ENCODE measurements at regions not wholly inside any gene's neighbourhood (a gene's known extent, or its start where the extent isn't known, plus 50 kb on each side); places are given as distances from the start of the nearest gene placed in this dataset.

DNA sequence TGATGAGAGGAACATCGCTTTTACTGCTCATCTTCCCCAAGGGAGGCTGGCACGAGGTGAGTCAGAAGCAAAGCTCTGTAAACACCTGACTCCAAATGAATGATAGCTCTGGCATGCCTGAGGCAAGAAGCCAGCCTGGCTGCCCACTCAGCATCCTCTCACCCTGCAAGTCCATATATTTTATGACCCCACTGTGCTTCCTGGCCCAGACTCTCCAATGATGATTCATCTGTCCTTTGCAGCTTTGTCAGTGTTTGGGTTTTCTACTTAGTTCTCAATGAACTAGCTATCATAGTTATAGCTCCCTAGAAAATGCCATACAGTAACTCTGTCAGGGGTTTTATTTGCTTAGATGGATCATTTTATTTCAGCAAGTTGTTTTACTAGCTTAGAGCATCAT, 52.1 kb upstream of the FSTL4 start:
- BruUV-seq (replicated peaks) = no TSS peak
- no peak overlapping the region for H3K4me2 ChIP-seq (ENCODE audit: control insufficient read depth, insufficient read depth)
- H3K4me3 ChIP-seq = no peak overlapping the region
- TF ChIP-seq NFYA (IDR thresholded peaks at IDR 0.05; ENCODE audit: borderline replicate concordance, low read depth, low read length) (no peak), FOS (IDR thresholded peaks at IDR 0.05; ENCODE audit: borderline replicate concordance, extremely low read depth, insufficient read length) (no peak), NFIC (IDR thresholded peaks at IDR 0.05; ENCODE audit: low read depth, low read length) (no peak)
- no peaks in the 10 kb centered on the region for H3K4me1 ChIP-seq (ENCODE audit: control insufficient read depth, insufficient read depth, low read length)
- H3K9me3 ChIP-seq (replicated peaks; ENCODE audit: control insufficient read depth, insufficient read depth, low read length) = no peaks in the 10 kb centered on the region
- WGBS (ENCODE audit: insufficient coverage, insufficient replicate concordance, low lambda C conversion rate, missing lambda C conversion rate) = 13% methylated on average over 2 of the region's 2 CpGs
- H3K27ac ChIP-seq (ENCODE audit: control insufficient read depth, insufficient read depth) = no peak overlapping the region
- H3K9ac ChIP-seq (ENCODE audit: control insufficient read depth, insufficient read depth, low read length) = no peak overlapping the region
- ChIA-PET POLR2A (no interaction called here), CTCF (no interaction called here), SMC1A (ENCODE audit: uncharacterized antibody, unreplicated experiment) (interaction anchor here (1.1 kb wide), 1 partner anchor 9 kb away, joined by 3 read pairs; no protein-coding TSS in a partner anchor), RAD21 (ENCODE audit: unreplicated experiment) (interaction anchor here (0.9 kb wide), 1 partner anchor 205 kb away, joined by 3 read pairs; no protein-coding TSS in a partner anchor)
- H3K79me2 ChIP-seq (ENCODE audit: control insufficient read depth, insufficient read depth, low read length) = no peaks in the 10 kb centered on the region
- no peaks in the 10 kb centered on the region for H3K36me3 ChIP-seq (ENCODE audit: control insufficient read depth in 2 of 2, insufficient read depth in 2 of 2, low read length in 1 of 2)
- FAIRE-seq = no peak
- in situ Hi-C loops (cut with MboI) = no loop called here
- no peaks in the 10 kb centered on the region for H4K20me1 ChIP-seq (ENCODE audit: control insufficient read depth, insufficient read depth)
- ATAC-seq = no peak
- H3K27me3 ChIP-seq (replicated peaks in 1 of 2; ENCODE audit: control insufficient read depth in 2 of 2, insufficient read depth in 2 of 2, low read length in 1 of 2) = peaks cover 5 to 8% of the 10 kb centered on the region in 2 experiments; a peak in 2 of 4 replicates
- DNase-seq (ENCODE audit: low read depth, low spot score) = no peak
- no peak overlapping the region for H2AFZ ChIP-seq (ENCODE audit: control insufficient read depth, low read depth, low read length)
- intact Hi-C loops (cut with micrococcal nuclease; ENCODE audit: unreplicated experiment) = no loop called here

DNA sequence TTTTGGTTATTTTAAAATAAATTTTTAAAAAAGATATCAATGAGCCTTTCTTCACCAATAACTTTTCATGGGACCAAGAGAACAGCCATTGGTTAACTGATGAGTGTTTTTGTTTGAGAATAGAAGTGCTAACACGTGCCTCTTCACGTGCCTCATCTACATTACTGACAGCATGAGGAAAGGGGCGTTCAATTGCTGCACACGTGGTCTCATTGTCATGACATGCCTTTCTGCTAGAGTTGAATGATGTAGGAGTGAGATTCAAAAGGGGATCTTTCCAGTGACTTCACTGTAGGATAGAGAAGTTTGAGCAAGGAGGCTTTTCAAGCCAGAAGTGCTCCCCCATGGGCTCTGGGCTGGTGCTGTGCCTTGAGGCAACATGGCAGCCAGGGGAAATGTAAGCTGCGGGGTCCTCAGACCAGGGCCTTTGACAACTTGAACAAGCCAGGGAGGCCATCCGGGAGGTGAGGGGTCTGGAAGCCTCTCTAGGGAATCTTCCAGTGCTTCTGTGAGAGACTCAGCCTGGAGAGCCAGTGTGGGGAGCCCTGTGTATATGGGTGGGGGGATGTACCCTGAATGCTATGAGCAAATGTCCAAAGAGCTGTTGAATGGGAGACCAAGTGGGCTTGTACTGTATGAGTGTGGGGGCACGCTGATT, 51.2 kb upstream of the FSTL4 start:
- POLR2A ChIA-PET = interaction anchor here (0.6 kb wide), 1 partner anchor 654 kb away, joined by 4 read pairs; no protein-coding TSS in a partner anchor
- no peak overlapping the region for H3K4me3 ChIP-seq
- RAD21 ChIA-PET (ENCODE audit: unreplicated experiment) = no interaction called here
- no peaks in the 10 kb centered on the region for H4K20me1 ChIP-seq (ENCODE audit: control insufficient read depth, insufficient read depth)
- CTCF ChIA-PET = no interaction called here
- H3K36me3 ChIP-seq (ENCODE audit: control insufficient read depth in 2 of 2, insufficient read depth in 2 of 2, low read length in 1 of 2) = no peaks in the 10 kb centered on the region
- FAIRE-seq (no peak), ATAC-seq (no peak), DNase-seq (ENCODE audit: low read depth, low spot score) (no peak)
- WGBS (ENCODE audit: insufficient coverage, insufficient replicate concordance, low lambda C conversion rate, missing lambda C conversion rate) = 24% methylated on average over 7 of the region's 7 CpGs
- H3K4me1 ChIP-seq (ENCODE audit: control insufficient read depth, insufficient read depth, low read length) = no peaks in the 10 kb centered on the region
- SMC1A ChIA-PET (ENCODE audit: uncharacterized antibody, unreplicated experiment) = interaction anchor here (0.6 to 1.1 kb wide), 2 partner anchors 8 to 30 kb away, joined by 3 read pairs; no protein-coding TSS in a partner anchor
- H3K27me3 ChIP-seq (replicated peaks in 1 of 2; ENCODE audit: control insufficient read depth in 2 of 2, insufficient read depth in 2 of 2, low read length in 1 of 2) = peaks cover 5 to 8% of the 10 kb centered on the region in 2 experiments; a peak in 2 of 4 replicates
- BruUV-seq (replicated peaks) = no TSS peak
- no peaks in the 10 kb centered on the region for H3K9me3 ChIP-seq (replicated peaks; ENCODE audit: control insufficient read depth, insufficient read depth, low read length)
- H3K4me2 ChIP-seq (ENCODE audit: control insufficient read depth, insufficient read depth) = no peak overlapping the region
- no peak overlapping the region for H3K27ac ChIP-seq (ENCODE audit: control insufficient read depth, insufficient read depth)
- no peak overlapping the region for H2AFZ ChIP-seq (ENCODE audit: control insufficient read depth, low read depth, low read length)
- in situ Hi-C loops (cut with MboI) (no loop called here), intact Hi-C loops (cut with micrococcal nuclease; ENCODE audit: unreplicated experiment) (no loop called here)
- no peaks in the 10 kb centered on the region for H3K79me2 ChIP-seq (ENCODE audit: control insufficient read depth, insufficient read depth, low read length)
- H3K9ac ChIP-seq (ENCODE audit: control insufficient read depth, insufficient read depth, low read length) = no peak overlapping the region
- TF ChIP-seq NR2C2 (IDR thresholded peaks at IDR 0.05; ENCODE audit: borderline replicate concordance, control insufficient read depth, insufficient read length, low read depth) (no peak), SP1 (IDR thresholded peaks at IDR 0.05; ENCODE audit: low read depth, low read length) (no peak), NRF1 (conservative IDR thresholded peaks at IDR 0.05; ENCODE audit: low read depth, low read length) (no peak), ZNF622 (IDR thresholded peaks at IDR 0.05) (no peak), CHD2 (IDR thresholded peaks at IDR 0.05; ENCODE audit: borderline replicate concordance, low read depth, low read length) (no peak), GATAD2B (conservative IDR thresholded peaks at IDR 0.05; ENCODE audit: low read depth) (no peak), MEF2B (IDR thresholded peaks at IDR 0.05; ENCODE audit: partially characterized antibody, poor library complexity, severe bottlenecking) (no peak)
- TF ChIP-seq, protein P1, sequence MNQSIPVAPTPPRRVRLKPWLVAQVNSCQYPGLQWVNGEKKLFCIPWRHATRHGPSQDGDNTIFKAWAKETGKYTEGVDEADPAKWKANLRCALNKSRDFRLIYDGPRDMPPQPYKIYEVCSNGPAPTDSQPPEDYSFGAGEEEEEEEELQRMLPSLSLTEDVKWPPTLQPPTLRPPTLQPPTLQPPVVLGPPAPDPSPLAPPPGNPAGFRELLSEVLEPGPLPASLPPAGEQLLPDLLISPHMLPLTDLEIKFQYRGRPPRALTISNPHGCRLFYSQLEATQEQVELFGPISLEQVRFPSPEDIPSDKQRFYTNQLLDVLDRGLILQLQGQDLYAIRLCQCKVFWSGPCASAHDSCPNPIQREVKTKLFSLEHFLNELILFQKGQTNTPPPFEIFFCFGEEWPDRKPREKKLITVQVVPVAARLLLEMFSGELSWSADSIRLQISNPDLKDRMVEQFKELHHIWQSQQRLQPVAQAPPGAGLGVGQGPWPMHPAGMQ (IDR thresholded peaks at IDR 0.05; ENCODE audit: borderline replicate concordance) = no peak
- TF ChIP-seq, protein P2, sequence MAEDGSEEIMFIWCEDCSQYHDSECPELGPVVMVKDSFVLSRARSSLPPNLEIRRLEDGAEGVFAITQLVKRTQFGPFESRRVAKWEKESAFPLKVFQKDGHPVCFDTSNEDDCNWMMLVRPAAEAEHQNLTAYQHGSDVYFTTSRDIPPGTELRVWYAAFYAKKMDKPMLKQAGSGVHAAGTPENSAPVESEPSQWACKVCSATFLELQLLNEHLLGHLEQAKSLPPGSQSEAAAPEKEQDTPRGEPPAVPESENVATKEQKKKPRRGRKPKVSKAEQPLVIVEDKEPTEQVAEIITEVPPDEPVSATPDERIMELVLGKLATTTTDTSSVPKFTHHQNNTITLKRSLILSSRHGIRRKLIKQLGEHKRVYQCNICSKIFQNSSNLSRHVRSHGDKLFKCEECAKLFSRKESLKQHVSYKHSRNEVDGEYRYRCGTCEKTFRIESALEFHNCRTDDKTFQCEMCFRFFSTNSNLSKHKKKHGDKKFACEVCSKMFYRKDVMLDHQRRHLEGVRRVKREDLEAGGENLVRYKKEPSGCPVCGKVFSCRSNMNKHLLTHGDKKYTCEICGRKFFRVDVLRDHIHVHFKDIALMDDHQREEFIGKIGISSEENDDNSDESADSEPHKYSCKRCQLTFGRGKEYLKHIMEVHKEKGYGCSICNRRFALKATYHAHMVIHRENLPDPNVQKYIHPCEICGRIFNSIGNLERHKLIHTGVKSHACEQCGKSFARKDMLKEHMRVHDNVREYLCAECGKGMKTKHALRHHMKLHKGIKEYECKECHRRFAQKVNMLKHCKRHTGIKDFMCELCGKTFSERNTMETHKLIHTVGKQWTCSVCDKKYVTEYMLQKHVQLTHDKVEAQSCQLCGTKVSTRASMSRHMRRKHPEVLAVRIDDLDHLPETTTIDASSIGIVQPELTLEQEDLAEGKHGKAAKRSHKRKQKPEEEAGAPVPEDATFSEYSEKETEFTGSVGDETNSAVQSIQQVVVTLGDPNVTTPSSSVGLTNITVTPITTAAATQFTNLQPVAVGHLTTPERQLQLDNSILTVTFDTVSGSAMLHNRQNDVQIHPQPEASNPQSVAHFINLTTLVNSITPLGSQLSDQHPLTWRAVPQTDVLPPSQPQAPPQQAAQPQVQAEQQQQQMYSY (CRISPR knock-in tag; IDR thresholded peaks at IDR 0.05) = no peak
